ENCODE measurements at regions not wholly inside any gene's neighbourhood (a gene's known extent, or its start where the extent isn't known, plus 50 kb on each side); places are given as distances from the start of the nearest gene placed in this dataset.

DNA sequence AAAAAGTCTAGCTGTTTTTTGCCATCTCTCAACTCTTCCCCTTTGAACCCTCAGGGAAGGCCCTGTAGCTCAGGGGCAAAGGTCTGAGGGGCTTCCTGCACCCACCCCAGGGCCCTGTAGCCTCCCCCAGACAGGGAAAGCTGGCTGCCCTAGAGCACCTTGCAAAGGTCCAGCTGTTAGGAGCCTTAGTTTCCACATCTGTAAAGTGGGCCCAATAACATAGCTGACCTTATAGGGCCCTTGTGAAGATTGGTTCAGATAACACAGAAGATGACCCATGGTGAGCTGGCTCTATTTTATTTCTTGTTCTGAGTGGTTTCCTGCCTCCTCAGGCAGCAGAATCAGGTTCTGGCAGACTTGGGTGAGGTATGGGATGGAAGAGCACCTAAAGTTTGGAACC, 55.2 kb upstream of the SMAD6 start:
- TF ChIP-seq CTCF (IDR thresholded peaks at IDR 0.05; ENCODE audit: low read depth, low read length), result no peak
- no peak for DNase-seq (ENCODE audit: extremely low read depth, low read depth)

- DNase-seq (ENCODE audit: extremely low read depth, low read depth), result no peak
- no peak for TF ChIP-seq CTCF (IDR thresholded peaks at IDR 0.05; ENCODE audit: low read depth, low read length)
Measured at GRCh38 chr15:66647358-66647757, 54.7 kb upstream of the SMAD6 start.

GRCh38 chr15:66648588-66648987, 53.4 kb upstream of the SMAD6 start:
- DNase-seq (ENCODE audit: extremely low read depth, low read depth), result no peak
- TF ChIP-seq CTCF (IDR thresholded peaks at IDR 0.05; ENCODE audit: low read depth, low read length), result no peak

GRCh38 chr15:66649235-66649984, 52.6 kb upstream of the SMAD6 start:
- no peak for TF ChIP-seq CTCF (IDR thresholded peaks at IDR 0.05; ENCODE audit: low read depth, low read length)
- DNase-seq (ENCODE audit: extremely low read depth, low read depth), result no peak

DNA sequence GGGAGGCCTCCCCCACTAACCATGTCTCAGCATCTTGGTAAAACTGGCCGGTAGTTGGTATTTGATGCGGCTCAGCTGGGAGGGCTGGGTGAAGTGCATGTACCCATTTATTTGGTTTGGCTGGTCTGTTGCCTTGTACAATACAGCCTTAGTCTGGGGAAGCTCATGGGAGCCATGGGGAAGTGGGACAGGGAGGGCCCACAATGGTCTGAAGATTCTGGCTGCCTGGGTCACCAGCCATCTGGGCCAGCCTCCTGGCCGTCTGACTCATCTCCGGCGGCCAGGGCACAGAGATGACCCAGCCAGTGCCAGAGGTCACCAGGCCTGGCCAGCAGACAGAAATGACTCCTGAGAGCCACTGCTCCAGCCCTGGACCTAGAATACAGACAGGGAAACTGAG, 51.6 kb upstream of the SMAD6 start:
- DNase-seq (ENCODE audit: extremely low read depth, low read depth), result no peak
- TF ChIP-seq CTCF (IDR thresholded peaks at IDR 0.05; ENCODE audit: low read depth, low read length), result no peak

GRCh38 chr15:66651198-66651597, 50.8 kb upstream of the SMAD6 start:
- no peak for TF ChIP-seq CTCF (IDR thresholded peaks at IDR 0.05; ENCODE audit: low read depth, low read length)
- no peak for DNase-seq (ENCODE audit: extremely low read depth, low read depth)

DNA sequence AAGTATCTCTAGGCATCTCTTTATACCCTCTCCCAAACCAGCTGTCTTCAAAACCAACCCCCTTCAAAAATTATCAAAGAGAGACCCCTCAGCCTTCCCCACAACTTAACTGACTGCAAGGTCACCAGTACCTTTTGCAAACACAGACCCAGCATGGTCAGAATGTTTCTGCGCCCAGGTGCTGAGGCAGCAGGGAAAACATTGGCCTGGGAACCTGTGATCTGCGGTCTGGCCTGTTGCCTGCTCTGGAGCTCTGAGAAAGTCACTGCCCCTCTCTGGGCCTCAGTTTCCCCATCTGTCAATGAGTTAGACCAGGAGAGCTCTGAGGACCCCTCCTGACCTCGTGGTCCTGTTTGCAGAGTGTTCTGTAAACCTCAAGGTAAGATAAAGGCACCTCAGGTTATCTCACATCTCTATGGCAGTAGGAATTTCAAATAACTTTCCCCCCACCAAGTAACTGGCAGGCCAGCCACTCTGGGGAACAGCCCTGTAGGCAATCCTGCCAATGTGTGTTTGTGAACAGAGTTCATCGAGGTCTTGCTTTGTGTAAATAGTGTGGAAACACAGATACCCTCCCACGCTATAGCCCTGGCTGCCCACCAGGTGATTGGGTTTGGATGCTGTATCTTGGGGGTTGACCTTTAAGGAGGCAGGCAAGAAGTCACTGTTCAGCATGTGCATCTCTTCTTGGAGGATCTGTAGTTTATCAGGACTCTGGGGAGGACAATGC, 50.0 kb upstream of the SMAD6 start:
- no peak for DNase-seq (ENCODE audit: extremely low read depth, low read depth)
- TF ChIP-seq CTCF (IDR thresholded peaks at IDR 0.05; ENCODE audit: low read depth, low read length), result no peak
